ENCODE measurements at regions not wholly inside any gene's neighbourhood (a gene's known extent, or its start where the extent isn't known, plus 50 kb on each side); places are given as distances from the start of the nearest gene placed in this dataset.

- TF ChIP-seq, protein P1, sequence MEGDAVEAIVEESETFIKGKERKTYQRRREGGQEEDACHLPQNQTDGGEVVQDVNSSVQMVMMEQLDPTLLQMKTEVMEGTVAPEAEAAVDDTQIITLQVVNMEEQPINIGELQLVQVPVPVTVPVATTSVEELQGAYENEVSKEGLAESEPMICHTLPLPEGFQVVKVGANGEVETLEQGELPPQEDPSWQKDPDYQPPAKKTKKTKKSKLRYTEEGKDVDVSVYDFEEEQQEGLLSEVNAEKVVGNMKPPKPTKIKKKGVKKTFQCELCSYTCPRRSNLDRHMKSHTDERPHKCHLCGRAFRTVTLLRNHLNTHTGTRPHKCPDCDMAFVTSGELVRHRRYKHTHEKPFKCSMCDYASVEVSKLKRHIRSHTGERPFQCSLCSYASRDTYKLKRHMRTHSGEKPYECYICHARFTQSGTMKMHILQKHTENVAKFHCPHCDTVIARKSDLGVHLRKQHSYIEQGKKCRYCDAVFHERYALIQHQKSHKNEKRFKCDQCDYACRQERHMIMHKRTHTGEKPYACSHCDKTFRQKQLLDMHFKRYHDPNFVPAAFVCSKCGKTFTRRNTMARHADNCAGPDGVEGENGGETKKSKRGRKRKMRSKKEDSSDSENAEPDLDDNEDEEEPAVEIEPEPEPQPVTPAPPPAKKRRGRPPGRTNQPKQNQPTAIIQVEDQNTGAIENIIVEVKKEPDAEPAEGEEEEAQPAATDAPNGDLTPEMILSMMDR (IDR thresholded peaks at IDR 0.05), result no peak
- no peak for TF ChIP-seq POLR2A (IDR thresholded peaks at IDR 0.05)
Measured at GRCh38 chr22:34845391-34845790, 220.6 kb upstream of the ISX start.

Data from heart left ventricle (tissue), 13 donors.